Mesodermal cell (in vitro differentiated cells): ENCODE measurements at regions not wholly inside any gene's neighbourhood (a gene's known extent, or its start where the extent isn't known, plus 50 kb on each side); places are given as distances from the start of the nearest gene placed in this dataset.

ENCODE experiments used
- H3K27ac ChIP-seq: 2 replicates; pipeline ENCODE4 v1.7.0; 2013; ENCODE audit warnings: mild to moderate bottlenecking, low read depth, low read length, moderate library complexity; ENCODE audit not compliant: severe bottlenecking
- H3K36me3 ChIP-seq: 2 replicates; pipeline ENCODE4 v1.7.1; 2013; ENCODE audit warnings: mild to moderate bottlenecking, low read length, moderate library complexity; ENCODE audit not compliant: control insufficient read depth, insufficient read depth
- H3K4me1 ChIP-seq: one replicate; pipeline ENCODE4 v1.7.1; 2013; ENCODE audit warnings: mild to moderate bottlenecking, low read length; ENCODE audit not compliant: insufficient read depth, control insufficient read depth, poor library complexity, severe bottlenecking
- H3K4me3 ChIP-seq: 2 replicates; pipeline ENCODE4 v1.7.0; 2013; ENCODE audit warnings: low read length, control low read depth, mild to moderate bottlenecking; ENCODE audit not compliant: insufficient read depth, poor library complexity, severe bottlenecking; ENCODE audit errors: extremely low read depth
- H3K9me3 ChIP-seq: 2 replicates; pipeline ENCODE4 v1.7.1; 2013; ENCODE audit warnings: mild to moderate bottlenecking, low read length, moderate library complexity; ENCODE audit not compliant: control insufficient read depth
- WGBS, 2 experiments: methylation state at CpG; one replicate each; pipeline ENCODE4 v1.1.5; 2013; ENCODE audit warnings: missing lambda C conversion rate in 2 of 2; ENCODE audit not compliant: insufficient coverage in 2 of 2; 5-methylcytosine and 5-hydroxymethylcytosine counted together

GRCh38 chr1:222138095-222138494 is 396.2 kb upstream of the DUSP10 start:
- no CpG with 5 or more reads among the region's 15 CpGs for WGBS, 2 experiments
- Histone ChIP-seq H3K9me3 (no peaks in the 10 kb centered on the region), H3K36me3 (no peaks in the 10 kb centered on the region), H3K4me1 (no peaks in the 10 kb centered on the region), H3K4me3 (no peak overlapping the region), H3K27ac (no peak overlapping the region)

GRCh38 chr1:222136869-222137268 is 395.0 kb upstream of the DUSP10 start:
- WGBS, 2 experiments = no CpG with 5 or more reads among the region's 1 CpG
- Histone ChIP-seq H3K27ac (no peak overlapping the region), H3K4me3 (no peak overlapping the region), H3K36me3 (no peaks in the 10 kb centered on the region), H3K4me1 (no peaks in the 10 kb centered on the region), H3K9me3 (no peaks in the 10 kb centered on the region)

- H3K4me3 ChIP-seq = no peak overlapping the region
- no peaks in the 10 kb centered on the region for H3K9me3 ChIP-seq
- H3K36me3 ChIP-seq = no peaks in the 10 kb centered on the region
- H3K27ac ChIP-seq = no peak overlapping the region
- peaks cover 11% of the 10 kb centered on the region for H3K4me1 ChIP-seq
Measured at GRCh38 chr1:222129041-222129440, 387.2 kb upstream of the DUSP10 start.

GRCh38 chr1:222127526-222128152 is 385.8 kb upstream of the DUSP10 start:
- WGBS, 2 experiments = 67 to 76% methylated on average over 3 of the region's 3 CpGs
- Histone ChIP-seq H3K9me3 (no peaks in the 10 kb centered on the region), H3K36me3 (no peaks in the 10 kb centered on the region), H3K27ac (peak overlapping the region; percentile 25), H3K4me1 (peaks cover 11% of the 10 kb centered on the region), H3K4me3 (no peak overlapping the region)

GRCh38 chr1:222127096-222127495 is 385.2 kb upstream of the DUSP10 start:
- H3K27ac ChIP-seq = no peak overlapping the region
- 83 to 93% methylated on average over 1 of the region's 2 CpGs for WGBS, 2 experiments
- H3K4me3 ChIP-seq = no peak overlapping the region
- H3K9me3 ChIP-seq = no peaks in the 10 kb centered on the region
- no peaks in the 10 kb centered on the region for H3K36me3 ChIP-seq
- peaks cover 11% of the 10 kb centered on the region for H3K4me1 ChIP-seq

GRCh38 chr1:222126052-222126451 is 384.2 kb upstream of the DUSP10 start:
- H3K36me3 ChIP-seq = no peaks in the 10 kb centered on the region
- no CpG with 5 or more reads among the region's 4 CpGs for WGBS, 2 experiments
- H3K4me3 ChIP-seq = no peak overlapping the region
- H3K4me1 ChIP-seq = peaks cover 11% of the 10 kb centered on the region
- no peaks in the 10 kb centered on the region for H3K9me3 ChIP-seq
- no peak overlapping the region for H3K27ac ChIP-seq

GRCh38 chr1:222124602-222125001 is 382.7 kb upstream of the DUSP10 start:
- peaks cover 11% of the 10 kb centered on the region for H3K4me1 ChIP-seq
- H3K36me3 ChIP-seq = no peaks in the 10 kb centered on the region
- no peak overlapping the region for H3K4me3 ChIP-seq
- H3K27ac ChIP-seq = no peak overlapping the region
- WGBS, 2 experiments = 33% methylated on average over 1 of the region's 1 CpG; no CpG with 5 or more reads in 1 of the 2 experiments
- no peaks in the 10 kb centered on the region for H3K9me3 ChIP-seq

GRCh38 chr1:222123111-222123510 is 381.2 kb upstream of the DUSP10 start:
- no peaks in the 10 kb centered on the region for H3K36me3 ChIP-seq
- 100% methylated on average over 1 to 2 of the region's 2 CpGs for WGBS, 2 experiments

GRCh38 chr1:222117809-222118208 is 375.9 kb upstream of the DUSP10 start:
- 82 to 93% methylated on average over 1 to 2 of the region's 2 CpGs for WGBS, 2 experiments
- Histone ChIP-seq H3K4me1 (no peaks in the 10 kb centered on the region), H3K36me3 (no peaks in the 10 kb centered on the region), H3K27ac (no peak overlapping the region), H3K4me3 (no peak overlapping the region), H3K9me3 (no peaks in the 10 kb centered on the region)

More at GRCh38 chr1:222123111-222123510, 381.2 kb upstream of the DUSP10 start:
- Histone ChIP-seq H3K4me3 (no peak overlapping the region), H3K4me1 (peaks cover 9% of the 10 kb centered on the region), H3K9me3 (no peaks in the 10 kb centered on the region), H3K27ac (no peak overlapping the region)

- Histone ChIP-seq H3K27ac (no peak overlapping the region), H3K4me3 (no peak overlapping the region), H3K4me1 (no peaks in the 10 kb centered on the region), H3K36me3 (no peaks in the 10 kb centered on the region), H3K9me3 (no peaks in the 10 kb centered on the region)
- no CpG with 5 or more reads among the region's 3 CpGs for WGBS, 2 experiments
Measured at GRCh38 chr1:222114536-222115156, 372.8 kb upstream of the DUSP10 start.

- Histone ChIP-seq H3K27ac (no peak overlapping the region), H3K9me3 (no peaks in the 10 kb centered on the region), H3K4me3 (no peak overlapping the region), H3K36me3 (no peaks in the 10 kb centered on the region), H3K4me1 (peaks cover 3% of the 10 kb centered on the region)
- WGBS, 2 experiments = 83% methylated on average over 1 of the region's 4 CpGs; no CpG with 5 or more reads in 1 of the 2 experiments
Measured at GRCh38 chr1:222109836-222110235, 367.9 kb upstream of the DUSP10 start.
